Suprapubic skin (tissue), 4 donors: ENCODE measurements at regions not wholly inside any gene's neighbourhood (a gene's known extent, or its start where the extent isn't known, plus 50 kb on each side); places are given as distances from the start of the nearest gene placed in this dataset.

ENCODE experiments used
- DNase-seq, 2 donors: peaks; one replicate each; pipeline ENCODE4 v3.0.0-alpha.2; 2019; ENCODE audit warnings: low spot score in 2 of 2
- H3K27ac ChIP-seq: fragments of 200-600 bp; sonication (generic); one replicate; pipeline ENCODE4 v1.5.1; 2019
- H3K27me3 ChIP-seq: fragments of 200-600 bp; sonication (generic); one replicate; pipeline ENCODE4 v1.5.1; 2019
- H3K36me3 ChIP-seq: fragments of 200-600 bp; sonication (generic); one replicate; pipeline ENCODE4 v1.5.1; 2019
- H3K4me1 ChIP-seq: fragments of 200-600 bp; sonication (generic); one replicate; pipeline ENCODE4 v1.5.1; 2019
- H3K4me3 ChIP-seq: fragments of 200-600 bp; sonication (generic); one replicate; pipeline ENCODE4 v1.5.1; 2019; ENCODE audit warnings: mild to moderate bottlenecking
- H3K9me3 ChIP-seq: fragments of 200-600 bp; sonication (generic); one replicate; pipeline ENCODE4 v1.5.1; 2019
- EP300 ChIP-seq: sonication (generic); formaldehyde crosslinking; IDR thresholded peaks from one replicate; pipeline ENCODE4 v1.6.1; 2017; ENCODE audit warnings: antibody characterized with exemption
- POLR2A ChIP-seq, 2 donors: fragments of 450-650 bp; IDR thresholded peaks; one replicate each; pipeline ENCODE4 v1.6.1; 2017; ENCODE audit warnings: antibody characterized with exemption in 2 of 2, mild to moderate bottlenecking in 2 of 2, moderate library complexity in 2 of 2
- POLR2AphosphoS5 ChIP-seq, 3 donors: sonication (generic); formaldehyde crosslinking; IDR thresholded peaks; one replicate each; pipeline ENCODE4 v1.6.1; 2017; ENCODE audit warnings: antibody characterized with exemption in 3 of 3
- WGBS: methylation state at CpG from one replicate; pipeline ENCODE4 v1.1.5; 2018; 5-methylcytosine and 5-hydroxymethylcytosine counted together
- TF ChIP-seq, protein P1 (sequence below), 2 donors: fragments of 200-600 bp in 1 of 2; fragments of 450-650 bp in 1 of 2; sonication (generic) in 1 of 2; IDR thresholded peaks; one replicate each; pipeline ENCODE4 v1.5.1; 2016 to 2019; ENCODE audit warnings: antibody characterized with exemption in 2 of 2, mild to moderate bottlenecking in 1 of 2, moderate library complexity in 1 of 2

DNA sequence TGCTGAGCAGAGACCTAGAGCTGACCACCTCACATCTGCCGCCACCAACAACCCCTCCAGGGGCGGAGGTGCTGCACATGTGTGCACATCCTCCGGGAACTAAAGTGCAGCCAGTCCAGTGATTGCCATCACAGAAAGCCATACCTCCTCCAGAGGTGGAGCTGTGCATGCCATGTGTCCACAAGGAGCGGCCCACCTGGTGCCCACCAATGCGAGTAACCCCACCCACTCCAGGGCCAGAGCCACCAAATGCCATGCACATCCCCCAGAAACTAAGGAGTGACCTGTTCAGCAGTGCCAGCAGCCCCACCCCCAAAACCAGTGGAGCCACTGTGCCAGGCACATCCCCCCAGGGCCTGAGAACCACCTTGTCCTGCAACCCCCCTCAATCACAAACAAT is 557.9 kb downstream of the UQCRFS1 start:
- Histone ChIP-seq H3K27me3 (no peaks in the 10 kb centered on the region), H3K4me1 (no peaks in the 10 kb centered on the region), H3K27ac (no peak overlapping the region), H3K4me3 (no peak overlapping the region), H3K36me3 (no peaks in the 10 kb centered on the region), H3K9me3 (peaks cover 30% of the 10 kb centered on the region)
- TF ChIP-seq POLR2A (IDR thresholded peaks at IDR 0.05), result no peak
- TF ChIP-seq EP300, result no peak
- DNase-seq, result no peak
- WGBS, result no CpG with 5 or more reads among the region's 5 CpGs

DNA sequence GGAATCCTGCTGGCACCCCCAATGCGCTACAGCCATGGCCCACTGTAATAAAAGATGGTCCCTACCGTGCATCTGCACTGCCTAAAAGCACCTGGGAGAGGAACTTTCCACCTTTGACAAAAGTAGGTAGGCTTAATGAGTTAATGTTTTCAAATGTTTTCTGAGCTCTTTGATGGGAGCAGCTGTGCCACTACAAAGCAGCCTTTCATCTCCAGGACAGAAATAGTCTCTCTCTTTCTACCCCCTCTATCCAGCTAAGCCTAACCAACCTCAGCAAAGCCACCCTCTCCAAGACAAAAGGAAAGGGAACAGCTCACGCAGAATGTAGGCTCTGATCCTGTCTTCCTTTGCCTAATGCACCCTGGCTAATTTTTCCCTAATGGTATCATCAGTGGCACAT is 560.2 kb downstream of the UQCRFS1 start:
- no peak overlapping the region for H3K4me3 ChIP-seq
- no peak for DNase-seq
- TF ChIP-seq POLR2A (IDR thresholded peaks at IDR 0.05) (no peak), POLR2AphosphoS5 (IDR thresholded peaks at IDR 0.05) (no peak), EP300 (no peak)
- TF ChIP-seq, protein P1, sequence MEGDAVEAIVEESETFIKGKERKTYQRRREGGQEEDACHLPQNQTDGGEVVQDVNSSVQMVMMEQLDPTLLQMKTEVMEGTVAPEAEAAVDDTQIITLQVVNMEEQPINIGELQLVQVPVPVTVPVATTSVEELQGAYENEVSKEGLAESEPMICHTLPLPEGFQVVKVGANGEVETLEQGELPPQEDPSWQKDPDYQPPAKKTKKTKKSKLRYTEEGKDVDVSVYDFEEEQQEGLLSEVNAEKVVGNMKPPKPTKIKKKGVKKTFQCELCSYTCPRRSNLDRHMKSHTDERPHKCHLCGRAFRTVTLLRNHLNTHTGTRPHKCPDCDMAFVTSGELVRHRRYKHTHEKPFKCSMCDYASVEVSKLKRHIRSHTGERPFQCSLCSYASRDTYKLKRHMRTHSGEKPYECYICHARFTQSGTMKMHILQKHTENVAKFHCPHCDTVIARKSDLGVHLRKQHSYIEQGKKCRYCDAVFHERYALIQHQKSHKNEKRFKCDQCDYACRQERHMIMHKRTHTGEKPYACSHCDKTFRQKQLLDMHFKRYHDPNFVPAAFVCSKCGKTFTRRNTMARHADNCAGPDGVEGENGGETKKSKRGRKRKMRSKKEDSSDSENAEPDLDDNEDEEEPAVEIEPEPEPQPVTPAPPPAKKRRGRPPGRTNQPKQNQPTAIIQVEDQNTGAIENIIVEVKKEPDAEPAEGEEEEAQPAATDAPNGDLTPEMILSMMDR (IDR thresholded peaks at IDR 0.05), result no peak
- H3K36me3 ChIP-seq, result no peaks in the 10 kb centered on the region
- H3K9me3 ChIP-seq, result peaks cover 15% of the 10 kb centered on the region
- H3K4me1 ChIP-seq, result no peaks in the 10 kb centered on the region
- no peaks in the 10 kb centered on the region for H3K27me3 ChIP-seq
- WGBS, result 43% methylated on average over 2 of the region's 3 CpGs
- no peak overlapping the region for H3K27ac ChIP-seq

DNA sequence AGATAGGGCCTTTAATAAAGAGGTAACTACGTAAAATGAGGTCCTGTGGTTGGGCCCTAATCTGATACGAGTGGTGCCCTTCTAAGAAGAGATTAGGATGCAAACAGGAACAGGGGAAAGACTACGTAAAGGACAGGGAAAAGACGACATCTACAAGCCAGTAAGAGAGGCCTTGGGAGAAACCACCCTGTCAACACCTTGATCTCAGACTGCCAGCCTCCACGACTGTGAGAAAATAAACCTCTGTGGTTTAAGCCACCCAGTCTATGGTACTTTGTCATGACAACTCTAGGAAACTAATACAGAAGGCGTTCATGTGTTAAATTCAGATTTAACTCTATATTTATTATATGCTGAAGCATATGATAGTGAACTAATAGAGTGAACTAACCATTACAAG is 566.3 kb downstream of the UQCRFS1 start:
- Histone ChIP-seq H3K27me3 (no peaks in the 10 kb centered on the region), H3K27ac (no peak overlapping the region), H3K36me3 (no peaks in the 10 kb centered on the region), H3K4me3 (no peak overlapping the region), H3K9me3 (no peaks in the 10 kb centered on the region), H3K4me1 (no peaks in the 10 kb centered on the region)
- WGBS, result 83% methylated on average over 6 of the region's 6 CpGs
- TF ChIP-seq EP300, result no peak
- DNase-seq, result no peak

DNA sequence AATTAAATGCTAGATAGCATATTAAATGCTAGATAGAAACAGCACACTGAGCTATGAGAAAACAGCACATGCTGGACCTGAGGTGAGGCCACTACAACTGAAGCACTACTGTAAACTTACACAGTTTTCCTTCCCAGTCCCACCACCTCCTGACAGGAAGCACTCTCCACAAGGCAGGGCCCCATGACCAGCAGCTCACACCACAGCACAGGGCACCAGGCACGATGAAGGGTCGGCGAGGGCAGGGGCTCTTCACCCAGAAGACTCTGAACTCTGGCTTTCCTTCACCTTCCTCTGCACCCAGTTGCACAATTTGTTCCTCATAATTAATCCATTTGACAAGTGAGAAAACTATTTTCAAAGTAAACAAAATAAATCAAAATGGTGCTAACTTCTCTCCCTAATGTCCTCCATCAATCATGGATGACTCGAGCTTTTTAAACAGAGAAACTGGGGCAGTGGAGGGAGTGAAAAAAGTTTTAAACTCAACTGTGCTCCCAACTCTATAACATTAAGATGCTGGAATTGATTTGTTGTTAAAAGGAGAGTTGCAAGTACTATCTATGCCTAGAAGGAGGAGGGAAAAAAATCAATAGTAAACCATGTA is 568.7 kb downstream of the UQCRFS1 start:
- H3K4me3 ChIP-seq, result no peak overlapping the region
- H3K27me3 ChIP-seq, result no peaks in the 10 kb centered on the region
- H3K4me1 ChIP-seq, result no peaks in the 10 kb centered on the region
- H3K36me3 ChIP-seq, result no peaks in the 10 kb centered on the region
- no peak overlapping the region for H3K27ac ChIP-seq
- DNase-seq, result no peak
- TF ChIP-seq POLR2A (IDR thresholded peaks at IDR 0.05), result no peak
- no peak for TF ChIP-seq POLR2AphosphoS5 (IDR thresholded peaks at IDR 0.05)
- TF ChIP-seq, protein P1 (IDR thresholded peaks at IDR 0.05), result no peak
- no peak for TF ChIP-seq EP300
- WGBS, result 45% methylated on average over 4 of the region's 4 CpGs
- H3K9me3 ChIP-seq, result no peaks in the 10 kb centered on the region

DNA sequence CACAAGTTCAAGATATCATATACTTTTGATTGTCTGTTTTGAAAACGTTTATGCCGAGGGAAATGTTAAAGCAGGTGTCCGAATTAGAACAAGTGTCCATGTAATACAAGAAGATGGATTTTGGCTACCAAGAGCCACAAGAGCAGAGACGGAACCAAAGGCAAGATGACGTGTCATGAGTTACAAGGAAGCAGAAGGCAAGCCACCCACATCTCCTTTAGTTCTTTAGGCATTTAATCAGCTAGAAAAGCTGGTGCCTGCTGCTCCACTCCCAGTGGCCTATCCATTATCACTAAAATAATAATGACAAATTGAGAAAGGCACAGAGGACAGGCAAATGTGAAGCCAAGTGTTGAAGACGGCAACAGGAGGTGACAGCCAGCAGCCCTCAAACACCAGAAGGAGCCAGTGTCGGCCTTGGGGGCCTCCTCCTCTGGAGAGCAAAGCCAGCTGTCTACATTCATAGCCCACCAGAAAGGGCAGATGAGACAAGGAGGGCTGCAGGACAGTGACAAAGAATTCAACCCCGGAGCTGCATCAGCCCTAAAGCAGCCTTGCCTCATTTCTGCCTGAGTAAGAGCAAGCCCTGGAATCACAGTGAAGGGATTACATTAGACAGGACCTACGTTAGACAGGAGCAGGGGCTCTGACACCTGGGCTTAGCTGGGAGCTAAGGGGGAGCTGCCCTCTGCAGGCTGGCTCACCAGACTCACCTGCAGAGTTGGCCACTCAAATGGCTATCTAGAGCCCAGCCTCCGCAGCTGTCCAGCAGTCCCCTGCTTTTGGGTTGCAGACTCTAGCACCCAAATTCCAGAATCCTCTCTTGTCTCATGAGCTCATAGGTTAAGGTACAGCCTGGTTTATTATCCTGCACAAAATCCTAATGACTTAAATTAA is 569.9 kb downstream of the UQCRFS1 start:
- Histone ChIP-seq H3K36me3 (no peaks in the 10 kb centered on the region), H3K4me3 (no peak overlapping the region), H3K27me3 (no peaks in the 10 kb centered on the region), H3K27ac (no peak overlapping the region), H3K4me1 (no peaks in the 10 kb centered on the region), H3K9me3 (no peaks in the 10 kb centered on the region)
- 81% methylated on average over 10 of the region's 10 CpGs for WGBS
- no peak for TF ChIP-seq EP300
- no peak for TF ChIP-seq POLR2AphosphoS5 (IDR thresholded peaks at IDR 0.05)
- TF ChIP-seq, protein P1 (IDR thresholded peaks at IDR 0.05), result no peak
- no peak for TF ChIP-seq POLR2A (IDR thresholded peaks at IDR 0.05)
- no peak for DNase-seq

DNA sequence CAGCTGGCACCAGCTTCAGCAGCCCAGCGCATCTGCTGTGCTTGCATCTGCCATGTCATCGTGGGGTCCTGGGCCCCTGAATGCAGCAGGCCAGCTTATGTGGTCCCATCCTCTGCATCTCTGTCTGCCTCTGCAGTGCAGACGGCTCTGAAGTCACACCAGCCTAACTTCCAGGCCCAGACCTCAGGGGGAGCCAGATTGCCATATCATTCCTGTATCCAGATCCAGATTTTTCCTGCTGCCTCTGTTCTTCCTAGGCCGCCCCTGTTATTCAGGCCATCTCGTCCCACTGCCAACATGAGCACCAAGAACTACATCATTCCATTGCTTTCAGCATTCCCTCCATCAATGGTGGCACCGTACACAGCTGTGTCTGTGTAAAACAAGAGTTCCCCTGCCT is 571.6 kb downstream of the UQCRFS1 start:
- Histone ChIP-seq H3K27ac (no peak overlapping the region), H3K4me1 (no peaks in the 10 kb centered on the region), H3K27me3 (no peaks in the 10 kb centered on the region), H3K4me3 (no peak overlapping the region), H3K9me3 (no peaks in the 10 kb centered on the region), H3K36me3 (no peaks in the 10 kb centered on the region)
- DNase-seq, result no peak
- 77% methylated on average over 6 of the region's 6 CpGs for WGBS
- no peak for TF ChIP-seq POLR2AphosphoS5 (IDR thresholded peaks at IDR 0.05)
- TF ChIP-seq EP300, result no peak
- TF ChIP-seq POLR2A (IDR thresholded peaks at IDR 0.05), result no peak
- TF ChIP-seq, protein P1 (IDR thresholded peaks at IDR 0.05), result no peak
